GM23248 (cell line): ENCODE measurements at regions not wholly inside any gene's neighbourhood (a gene's known extent, or its start where the extent isn't known, plus 50 kb on each side); places are given as distances from the start of the nearest gene placed in this dataset.

Source experiments
- EZH2 ChIP-seq: fragments of 200-600 bp; sonication (generic); IDR thresholded peaks from 2 replicates; pipeline ENCODE4 v1.6.1; 2018; ENCODE audit warnings: antibody characterized with exemption, mild to moderate bottlenecking; ENCODE audit not compliant: insufficient read depth, poor library complexity, severe bottlenecking
- EZH2phosphoT487 ChIP-seq: fragments of 200-600 bp; sonication (generic); IDR thresholded peaks from 2 replicates; pipeline ENCODE4 v1.6.1; 2018; ENCODE audit warnings: antibody characterized with exemption, moderate library complexity, mild to moderate bottlenecking, low read depth; ENCODE audit not compliant: insufficient read depth

DNA sequence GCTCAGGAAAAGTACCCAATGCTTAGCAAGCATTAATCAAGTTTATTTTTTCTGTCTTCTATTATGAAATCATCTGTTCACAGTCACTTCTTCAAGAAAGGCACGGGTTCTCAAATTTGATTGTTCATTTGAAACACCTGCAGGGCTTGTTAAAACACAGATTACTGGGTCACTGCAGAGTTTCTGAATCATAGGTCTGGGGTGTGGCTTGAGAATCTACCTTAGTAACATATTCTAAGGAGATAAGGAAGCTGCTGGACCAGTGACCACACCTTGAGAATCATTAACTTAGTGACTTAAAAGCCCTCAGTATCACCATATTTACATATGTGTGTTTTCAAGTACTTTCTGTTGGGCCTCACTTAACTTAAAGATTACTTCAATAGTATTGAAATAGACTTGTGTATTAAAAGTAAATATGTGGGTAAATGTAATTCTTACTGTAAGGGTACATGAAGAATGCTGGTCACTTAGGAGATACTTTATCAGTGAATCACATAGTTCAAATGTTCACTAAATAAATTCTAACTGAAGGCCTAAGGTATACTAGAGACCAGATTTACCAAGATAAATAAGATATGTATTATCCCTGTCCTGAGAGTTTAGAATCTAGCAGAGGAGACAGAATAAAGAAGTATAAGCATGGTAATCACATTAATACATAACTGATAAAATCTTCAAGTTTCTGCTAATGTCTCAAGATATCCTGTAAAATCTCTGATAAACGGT lies 1342.1 kb upstream of the C9orf72 start:
- TF ChIP-seq EZH2 (no peak), EZH2phosphoT487 (no peak)
